WTC11 (cell line): ENCODE measurements at regions not wholly inside any gene's neighbourhood (a gene's known extent, or its start where the extent isn't known, plus 50 kb on each side); places are given as distances from the start of the nearest gene placed in this dataset.

ENCODE experiments used
- ATAC-seq: fragments of 200-7000 bp; cut with Tn5 transposase; 2 replicates; pipeline ENCODE4 v1.10.0; 2021; ENCODE audit warnings: mild to moderate bottlenecking, moderate library complexity
- CTCF ChIA-PET: fragments of 300-600 bp; sonication (Branson Sonifier 250); formaldehyde crosslinking; loops from one replicate; lab custom pipeline; 2021; ENCODE audit warnings: antibody characterized with exemption; lab: Charles Lee
- POLR2A ChIA-PET: fragments of 350-600 bp; sonication (Branson Sonifier 250); formaldehyde crosslinking; loops from one replicate; lab custom pipeline; 2021; ENCODE audit warnings: antibody characterized with exemption; lab: Charles Lee
- DNase-seq: peaks from one replicate; pipeline ENCODE4 v3.0.0; 2021; ENCODE audit warnings: low spot score
- H3K27ac Mint-ChIP-seq: 2 replicates; pipeline ENCODE4 v1.8.0; 2021; ENCODE audit warnings: mixed read lengths
- H3K27me3 Mint-ChIP-seq: 2 replicates; pipeline ENCODE4 v1.8.0; 2021; ENCODE audit warnings: low read depth, mild to moderate bottlenecking, moderate library complexity, mixed read lengths
- H3K36me3 Mint-ChIP-seq: 2 replicates; pipeline ENCODE4 v1.8.0; 2021; ENCODE audit warnings: mixed read lengths
- H3K4me1 Mint-ChIP-seq: 2 replicates; pipeline ENCODE4 v1.8.0; 2022; ENCODE audit warnings: mixed read lengths
- H3K4me3 Mint-ChIP-seq: 2 replicates; pipeline ENCODE4 v1.8.0; 2021; ENCODE audit warnings: mild to moderate bottlenecking, moderate library complexity, mixed read lengths
- H3K9me3 Mint-ChIP-seq: 2 replicates; pipeline ENCODE4 v1.8.0; 2021; ENCODE audit warnings: mixed read lengths
- ATF6 ChIP-seq: sonication (generic); formaldehyde crosslinking; IDR thresholded peaks from 2 replicates; pipeline ENCODE4 v1.8.1; 2023; ENCODE audit warnings: mild to moderate bottlenecking, missing genetic modification reagents
- CREM ChIP-seq: sonication (generic); formaldehyde crosslinking; IDR thresholded peaks from 2 replicates; pipeline ENCODE4 v1.8.1; 2022; ENCODE audit warnings: mild to moderate bottlenecking, missing genetic modification reagents, moderate library complexity
- E2F5 ChIP-seq: sonication (generic); formaldehyde crosslinking; IDR thresholded peaks from 2 replicates; pipeline ENCODE4 v1.8.1; 2022; ENCODE audit warnings: mild to moderate bottlenecking, moderate library complexity, missing genetic modification reagents
- ELF4 ChIP-seq: sonication (generic); formaldehyde crosslinking; IDR thresholded peaks from 2 replicates; pipeline ENCODE4 v1.8.1; 2022; ENCODE audit warnings: low read depth, mild to moderate bottlenecking, moderate library complexity, missing genetic modification reagents
- FOXP4 ChIP-seq: sonication (generic); formaldehyde crosslinking; IDR thresholded peaks from 2 replicates; pipeline ENCODE4 v1.8.0; 2022; ENCODE audit warnings: mild to moderate bottlenecking, missing genetic modification reagents
- GABPB1 ChIP-seq: sonication (generic); formaldehyde crosslinking; IDR thresholded peaks from 2 replicates; pipeline ENCODE4 v1.8.1; 2023; ENCODE audit warnings: mild to moderate bottlenecking, missing genetic modification reagents
- GRHL2 ChIP-seq: fragments of 250-450 bp; sonication (Bioruptor Pico); IDR thresholded peaks from 2 replicates; pipeline ENCODE4 v1.8.0; 2022; ENCODE audit warnings: mild to moderate bottlenecking, moderate library complexity; ENCODE audit not compliant: insufficient replicate concordance, severe bottlenecking
- JUN ChIP-seq: sonication (generic); formaldehyde crosslinking; IDR thresholded peaks from 2 replicates; pipeline ENCODE4 v1.8.0; 2023; ENCODE audit warnings: mild to moderate bottlenecking, missing genetic modification reagents
- MLX ChIP-seq: sonication (generic); formaldehyde crosslinking; IDR thresholded peaks from 2 replicates; pipeline ENCODE4 v1.8.1; 2023; ENCODE audit warnings: mild to moderate bottlenecking, missing genetic modification reagents, moderate library complexity
- MXD4 ChIP-seq: fragments of 250-450 bp; sonication (Bioruptor Pico); IDR thresholded peaks from 2 replicates; pipeline ENCODE4 v1.8.0; 2021; ENCODE audit warnings: mild to moderate bottlenecking, moderate library complexity, borderline replicate concordance
- NFATC4 ChIP-seq: fragments of 250-450 bp; sonication (Bioruptor Pico); IDR thresholded peaks from 2 replicates; pipeline ENCODE4 v1.9.0; 2021; ENCODE audit warnings: mild to moderate bottlenecking
- NR2C2 ChIP-seq: sonication (generic); formaldehyde crosslinking; IDR thresholded peaks from 2 replicates; pipeline ENCODE4 v1.8.0; 2022; ENCODE audit warnings: mild to moderate bottlenecking, missing genetic modification reagents
- TCF7 ChIP-seq: sonication (generic); formaldehyde crosslinking; IDR thresholded peaks from 2 replicates; pipeline ENCODE4 v1.8.0; 2022; ENCODE audit warnings: mild to moderate bottlenecking, low read depth, missing genetic modification reagents, moderate library complexity
- TP53 ChIP-seq: sonication (generic); formaldehyde crosslinking; IDR thresholded peaks from 2 replicates; pipeline ENCODE4 v1.8.1; 2023; ENCODE audit warnings: mild to moderate bottlenecking, missing genetic modification reagents
- ZBTB21 ChIP-seq: sonication (generic); formaldehyde crosslinking; IDR thresholded peaks from 2 replicates; pipeline ENCODE4 v1.8.1; 2023; ENCODE audit warnings: mild to moderate bottlenecking, missing genetic modification reagents, borderline replicate concordance
- ZBTB43 ChIP-seq: sonication (generic); formaldehyde crosslinking; IDR thresholded peaks from 2 replicates; pipeline ENCODE4 v1.8.1; 2023; ENCODE audit warnings: mild to moderate bottlenecking, missing genetic modification reagents
- ZNF416 ChIP-seq: fragments of 250-450 bp; sonication (Bioruptor Pico); IDR thresholded peaks from 2 replicates; pipeline ENCODE4 v1.9.0; 2021; ENCODE audit warnings: mild to moderate bottlenecking, inconsistent platforms
- ZNF532 ChIP-seq: fragments of 250-450 bp; sonication (Bioruptor Pico); IDR thresholded peaks from 2 replicates; pipeline ENCODE4 v1.9.0; 2021; ENCODE audit warnings: mild to moderate bottlenecking, borderline replicate concordance
- ZSCAN18 ChIP-seq: fragments of 250-450 bp; sonication (Bioruptor Pico); IDR thresholded peaks from 2 replicates; pipeline ENCODE4 v2.1.2; 2022; ENCODE audit warnings: mild to moderate bottlenecking, moderate library complexity

- no peak for TF ChIP-seq GRHL2 (CRISPR knock-in tag)
- no peak for TF ChIP-seq GABPB1
- no peak for TF ChIP-seq FOXP4 (CRISPR knock-in tag)
- no peak for TF ChIP-seq ZBTB21
- no peak for TF ChIP-seq ELF4 (CRISPR knock-in tag)
- TF ChIP-seq TCF7 (CRISPR knock-in tag): no peak
- TF ChIP-seq MLX: no peak
Observed at GRCh38 chr12:27868139-27868538, 88.1 kb upstream of the MANSC4 start (continued).

GRCh38 chr12:27866373-27867101 lies 86.5 kb upstream of the MANSC4 start:
- Mint-ChIP-seq H3K27ac (no peak overlapping the region), H3K4me1 (no peaks in the 10 kb centered on the region), H3K27me3 (no peaks in the 10 kb centered on the region; the same call in 1 of the 2 replicates), H3K9me3 (no peaks in the 10 kb centered on the region), H3K36me3 (no peaks in the 10 kb centered on the region), H3K4me3 (no peak overlapping the region)
- DNase-seq (no peak), ATAC-seq (no peak)
- ChIA-PET CTCF (no interaction called here), POLR2A (no interaction called here)
- TF ChIP-seq ZBTB43: no peak
- TF ChIP-seq GABPB1: no peak
- no peak for TF ChIP-seq NR2C2 (CRISPR knock-in tag)
- no peak for TF ChIP-seq TP53 (CRISPR knock-in tag)
- TF ChIP-seq NFATC4: no peak
- no peak for TF ChIP-seq ZNF416 (CRISPR knock-in tag)
- TF ChIP-seq E2F5 (CRISPR knock-in tag): no peak
- TF ChIP-seq ZBTB21: no peak

- ChIA-PET POLR2A (no interaction called here), CTCF (no interaction called here)
- Mint-ChIP-seq H3K4me3 (no peak overlapping the region), H3K27me3 (no peaks in the 10 kb centered on the region; the same call in 1 of the 2 replicates), H3K36me3 (no peaks in the 10 kb centered on the region), H3K27ac (no peak overlapping the region), H3K4me1 (no peaks in the 10 kb centered on the region), H3K9me3 (no peaks in the 10 kb centered on the region)
- DNase-seq (no peak), ATAC-seq (no peak)
- no peak for TF ChIP-seq ATF6 (CRISPR knock-in tag)
- no peak for TF ChIP-seq JUN (CRISPR knock-in tag)
- TF ChIP-seq MXD4: no peak
- TF ChIP-seq ZNF532 (CRISPR knock-in tag): no peak
- TF ChIP-seq ZSCAN18 (CRISPR knock-in tag): no peak
- no peak for TF ChIP-seq CREM (CRISPR knock-in tag)
Observed at GRCh38 chr12:27865421-27865820, 85.4 kb upstream of the MANSC4 start.
